OCI-LY1 (cell line): ENCODE measurements at regions not wholly inside any gene's neighbourhood (a gene's known extent, or its start where the extent isn't known, plus 50 kb on each side); places are given as distances from the start of the nearest gene placed in this dataset.

Experiments used
- EZH2 ChIP-seq: fragments of 200-600 bp; sonication (generic), shearing (Covaris generic); IDR thresholded peaks from 2 replicates; pipeline ENCODE4 v1.8.0; 2017; ENCODE audit warnings: borderline replicate concordance, mixed run types, mild to moderate bottlenecking, antibody characterized with exemption, low read length, moderate library complexity, mixed read lengths
- TF ChIP-seq, protein P1 (sequence below): fragments of 200-600 bp; sonication (generic), shearing (Covaris generic); IDR thresholded peaks from 2 replicates; pipeline ENCODE4 v1.5.1; 2017; ENCODE audit warnings: mild to moderate bottlenecking, antibody characterized with exemption, low read length, moderate library complexity, mixed read lengths

DNA sequence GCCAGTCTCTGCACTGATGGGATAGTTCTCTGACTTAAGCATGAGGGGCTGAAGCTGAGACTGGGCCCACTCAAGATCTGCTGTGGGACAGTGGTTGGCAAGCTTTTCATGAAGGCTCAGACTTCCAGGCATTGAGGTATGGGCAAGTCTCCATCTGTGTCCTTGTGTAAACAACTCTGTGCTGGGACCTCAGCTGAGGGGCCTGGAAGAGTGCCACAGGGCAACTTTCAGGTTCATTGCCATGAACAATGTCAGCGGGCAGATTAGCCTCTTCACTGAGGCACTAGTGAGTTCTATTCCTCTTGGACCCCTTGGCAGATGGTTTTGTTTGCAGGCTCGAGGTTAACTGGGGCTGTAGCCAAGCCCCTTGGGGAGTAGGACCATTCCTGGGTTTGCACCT, 127.1 kb downstream of the MRPS30 start:
- TF ChIP-seq, protein P1, sequence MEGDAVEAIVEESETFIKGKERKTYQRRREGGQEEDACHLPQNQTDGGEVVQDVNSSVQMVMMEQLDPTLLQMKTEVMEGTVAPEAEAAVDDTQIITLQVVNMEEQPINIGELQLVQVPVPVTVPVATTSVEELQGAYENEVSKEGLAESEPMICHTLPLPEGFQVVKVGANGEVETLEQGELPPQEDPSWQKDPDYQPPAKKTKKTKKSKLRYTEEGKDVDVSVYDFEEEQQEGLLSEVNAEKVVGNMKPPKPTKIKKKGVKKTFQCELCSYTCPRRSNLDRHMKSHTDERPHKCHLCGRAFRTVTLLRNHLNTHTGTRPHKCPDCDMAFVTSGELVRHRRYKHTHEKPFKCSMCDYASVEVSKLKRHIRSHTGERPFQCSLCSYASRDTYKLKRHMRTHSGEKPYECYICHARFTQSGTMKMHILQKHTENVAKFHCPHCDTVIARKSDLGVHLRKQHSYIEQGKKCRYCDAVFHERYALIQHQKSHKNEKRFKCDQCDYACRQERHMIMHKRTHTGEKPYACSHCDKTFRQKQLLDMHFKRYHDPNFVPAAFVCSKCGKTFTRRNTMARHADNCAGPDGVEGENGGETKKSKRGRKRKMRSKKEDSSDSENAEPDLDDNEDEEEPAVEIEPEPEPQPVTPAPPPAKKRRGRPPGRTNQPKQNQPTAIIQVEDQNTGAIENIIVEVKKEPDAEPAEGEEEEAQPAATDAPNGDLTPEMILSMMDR, result no peak
- TF ChIP-seq EZH2, result no peak
